ENCODE measurements at regions not wholly inside any gene's neighbourhood (a gene's known extent, or its start where the extent isn't known, plus 50 kb on each side); places are given as distances from the start of the nearest gene placed in this dataset.

DNA sequence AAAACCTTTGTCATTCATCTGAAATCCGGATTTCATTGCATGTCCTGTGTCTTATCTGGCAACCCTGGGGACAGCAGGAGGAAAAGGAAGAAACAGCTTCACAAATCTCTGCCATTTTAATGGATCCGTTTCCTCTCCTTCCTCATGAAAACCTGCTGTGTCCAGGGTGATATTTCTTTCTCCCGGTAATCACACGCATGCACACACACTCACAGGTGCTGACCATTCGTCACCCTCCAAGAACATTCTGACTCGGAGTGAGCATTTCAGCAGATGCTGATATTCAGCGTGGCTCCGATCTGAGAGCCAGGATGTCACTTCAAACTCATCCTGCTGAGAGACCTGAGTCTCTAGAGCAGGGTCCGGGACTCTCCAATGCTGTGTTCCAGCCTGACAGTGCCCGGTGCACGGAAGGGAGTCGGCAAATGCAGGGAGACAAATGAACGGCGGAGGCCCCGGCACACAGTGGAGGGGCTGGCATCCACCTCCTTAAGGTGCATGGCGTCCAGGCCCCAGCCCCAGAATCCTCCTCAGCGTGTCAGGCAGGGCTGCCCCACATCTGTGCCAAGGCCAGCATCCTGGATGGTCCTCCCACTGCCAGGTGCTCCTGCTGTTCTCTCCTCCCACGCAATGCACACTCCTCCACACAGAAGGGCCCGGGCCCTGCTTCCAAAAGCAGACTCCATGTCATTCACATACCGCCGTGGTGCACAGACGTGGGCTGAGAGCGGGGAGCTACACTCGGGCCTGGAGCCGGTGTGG, 70.7 kb downstream of the RBFOX3 start:
- no peak for DNase-seq (ENCODE audit: low read depth in 2 of 2)

DNA sequence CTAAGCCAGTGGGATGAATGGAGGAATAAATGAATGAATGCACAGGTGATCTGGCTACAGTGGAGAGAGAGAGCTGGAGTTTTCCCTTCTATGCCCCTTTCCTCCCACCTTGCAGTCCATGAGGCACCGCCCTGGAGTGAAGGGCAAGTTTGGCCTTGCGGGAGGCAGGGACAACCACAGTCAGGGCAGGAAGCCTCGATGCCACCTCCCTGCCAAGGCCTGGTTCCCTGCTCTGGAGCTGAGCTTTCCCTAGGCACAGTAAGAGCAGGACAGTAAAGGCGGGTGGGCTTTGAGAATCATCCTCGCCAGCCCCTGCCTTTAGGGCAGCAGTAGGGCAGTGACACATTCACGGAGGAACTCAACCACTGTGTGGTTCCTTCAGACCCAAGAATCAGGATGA, 72.6 kb downstream of the RBFOX3 start:
- DNase-seq (ENCODE audit: low read depth in 2 of 2) = no peak

DNA sequence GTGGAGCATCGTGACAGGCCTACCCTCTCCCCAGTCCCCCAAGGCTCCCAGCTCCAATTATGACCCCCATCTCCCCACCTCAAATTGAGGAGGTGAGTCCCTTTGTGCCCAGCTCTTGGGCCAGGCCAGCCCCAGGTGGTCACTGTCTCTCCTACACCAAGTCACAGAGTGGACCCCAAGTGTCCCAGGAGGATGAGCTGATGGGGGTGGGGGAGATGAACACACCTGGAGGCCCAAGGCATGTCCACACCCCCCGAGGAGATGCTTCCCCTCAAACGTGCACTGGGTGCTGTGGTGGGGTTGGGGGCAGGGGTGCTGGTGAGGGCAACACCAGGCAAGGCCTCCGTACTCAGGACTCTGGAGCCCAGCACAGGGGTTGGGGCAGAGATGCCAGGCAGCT, 73.2 kb downstream of the RBFOX3 start:
- no peak for DNase-seq (ENCODE audit: low read depth in 2 of 2)

DNA sequence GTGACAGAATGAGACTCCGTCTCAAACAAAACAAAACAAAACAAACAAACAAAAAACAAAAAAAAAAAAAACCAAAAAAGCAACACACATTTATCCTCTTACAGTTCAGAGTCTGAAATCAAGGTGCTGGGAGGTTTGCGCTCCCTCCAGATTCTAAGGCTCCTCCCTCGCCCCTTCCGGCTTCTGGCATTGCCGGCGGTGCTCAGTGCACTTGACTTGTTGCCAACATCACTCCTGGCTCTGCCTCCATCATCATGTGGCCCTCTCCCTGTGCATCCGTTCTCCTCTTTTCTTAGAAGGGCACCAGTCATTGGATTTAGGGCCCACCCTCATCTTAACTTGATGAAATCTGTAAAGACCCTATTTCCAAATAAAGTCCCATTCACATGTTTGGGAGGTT, 73.8 kb downstream of the RBFOX3 start:
- DNase-seq (ENCODE audit: low read depth in 2 of 2) = no peak

DNA sequence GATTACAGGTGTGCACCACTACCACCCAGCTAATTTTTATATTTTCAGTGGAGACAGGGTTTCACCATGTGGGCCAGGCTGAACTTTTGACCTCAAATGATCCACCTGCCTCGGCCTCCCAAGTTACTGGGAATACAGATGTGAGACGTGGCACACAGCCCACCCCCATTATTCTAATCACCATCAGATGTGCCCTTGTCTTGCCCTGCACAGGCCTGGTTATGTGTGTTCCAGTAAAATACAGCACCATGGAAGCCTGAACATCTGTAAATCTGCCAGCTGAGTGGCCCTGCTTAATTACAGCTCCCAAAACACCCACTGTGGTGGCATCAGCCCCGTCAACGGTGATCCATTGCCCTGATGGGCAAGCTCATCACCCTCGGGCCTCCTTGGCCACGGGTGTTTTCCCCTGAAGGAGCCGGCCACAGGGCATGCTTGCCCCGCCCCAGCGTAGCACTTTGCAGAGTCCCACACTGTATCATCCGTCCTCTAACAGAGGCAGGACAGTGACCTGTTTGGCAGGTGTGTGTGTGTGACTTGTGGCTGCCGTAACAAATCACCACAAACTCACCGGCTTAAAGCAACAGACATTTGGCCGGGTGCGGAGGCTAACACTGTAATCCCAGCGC, 74.5 kb downstream of the RBFOX3 start:
- no peak for DNase-seq (ENCODE audit: low read depth in 2 of 2)

DNA sequence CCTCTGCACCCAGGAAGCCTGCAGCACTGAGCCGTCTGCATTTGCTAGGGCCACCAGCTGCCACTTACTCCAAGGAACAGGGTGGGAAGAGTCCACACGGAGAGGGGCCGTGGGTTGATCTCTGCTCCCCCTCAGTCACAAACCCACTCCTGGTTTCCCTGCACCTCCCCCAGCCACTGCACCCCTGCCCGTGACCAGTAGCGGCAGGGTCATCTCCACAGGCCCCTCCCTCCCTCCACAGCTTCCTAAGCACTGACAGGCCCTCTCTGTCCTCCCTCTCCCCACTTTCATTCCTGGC, 75.2 kb downstream of the RBFOX3 start:
- DNase-seq (ENCODE audit: low read depth in 2 of 2) = no peak

DNA sequence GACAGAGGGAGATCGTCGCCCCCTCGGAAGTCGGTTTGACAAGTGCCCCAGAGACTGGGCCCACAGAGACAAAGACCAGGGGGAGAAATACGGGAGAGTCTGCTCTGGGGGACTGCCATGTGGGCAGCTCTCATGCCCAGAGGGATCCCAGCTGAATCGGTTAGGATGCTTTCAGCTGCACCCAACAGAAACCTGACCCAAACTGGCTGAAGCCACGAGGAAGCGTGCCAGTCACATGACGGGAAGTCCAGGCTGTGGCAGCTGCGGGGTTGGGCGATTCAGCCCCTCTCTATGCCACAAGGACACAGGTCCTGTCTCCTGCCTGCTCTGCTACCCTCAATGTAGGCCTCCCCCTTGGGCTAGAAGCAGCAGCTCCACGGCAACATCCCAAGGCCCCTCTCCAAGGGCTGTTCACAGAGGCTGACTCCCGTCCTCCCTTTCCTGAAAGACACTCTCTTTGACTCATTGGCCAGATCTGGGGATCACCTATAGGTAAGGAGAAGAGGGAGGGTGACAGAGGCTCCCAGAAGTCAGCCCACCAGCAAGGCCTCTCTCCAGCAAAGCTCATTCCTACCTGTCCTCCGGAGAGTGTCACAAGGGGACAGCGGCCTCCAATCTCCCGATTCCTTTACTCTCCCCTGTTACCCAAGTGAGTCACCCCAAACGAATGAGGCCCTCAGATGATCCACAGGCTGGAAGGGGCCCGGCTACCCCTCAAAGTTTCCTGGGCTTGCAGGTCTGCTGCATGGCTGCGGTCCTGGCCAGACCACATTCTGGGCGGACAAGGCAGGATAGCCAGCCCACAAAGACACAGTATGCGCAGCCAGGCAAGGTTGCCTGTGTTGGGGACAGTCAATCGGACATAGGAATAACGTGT, 75.8 kb downstream of the RBFOX3 start:
- no peak for DNase-seq (ENCODE audit: low read depth in 2 of 2)

DNA sequence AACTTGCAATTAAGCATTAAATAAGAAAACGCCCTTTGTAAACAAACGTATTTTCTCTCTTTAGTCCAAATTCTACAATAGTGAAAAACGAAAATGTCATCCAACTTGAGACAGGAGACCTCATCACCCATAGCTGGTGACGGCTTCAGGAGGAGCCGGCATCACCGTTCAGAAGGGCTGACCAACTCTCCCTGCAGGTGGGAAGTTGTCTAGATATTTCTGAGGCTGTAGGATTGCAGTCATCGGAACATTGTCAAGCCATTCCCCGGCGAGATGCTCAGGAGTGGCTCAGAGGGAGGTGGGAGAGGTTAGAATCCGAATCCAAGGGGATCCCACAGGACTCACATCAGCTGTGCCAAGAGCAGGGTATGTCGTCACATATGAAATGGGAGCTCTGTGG, 76.7 kb downstream of the RBFOX3 start:
- DNase-seq (ENCODE audit: low read depth in 2 of 2) = no peak

DNA sequence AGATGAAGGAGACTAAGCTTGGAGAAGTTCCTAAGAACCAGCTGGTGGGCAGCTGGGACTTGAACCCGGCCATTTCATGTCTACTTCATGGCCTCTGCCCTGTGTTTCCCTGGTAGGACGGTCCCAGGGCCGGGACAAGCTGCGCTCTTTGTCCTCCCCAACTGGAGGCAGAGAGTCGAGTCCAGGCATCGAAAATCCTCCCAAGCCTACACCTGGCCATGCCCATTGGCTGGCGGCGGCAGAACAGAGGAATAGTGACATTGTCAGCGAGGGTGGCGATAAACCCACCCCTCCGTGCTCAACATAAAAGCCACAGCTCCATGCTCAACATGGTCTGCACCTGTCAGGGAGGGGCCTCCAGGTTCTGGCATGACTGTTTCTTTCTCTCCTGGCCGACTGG, 77.7 kb downstream of the RBFOX3 start:
- no peak for DNase-seq (ENCODE audit: low read depth in 2 of 2)

DNA sequence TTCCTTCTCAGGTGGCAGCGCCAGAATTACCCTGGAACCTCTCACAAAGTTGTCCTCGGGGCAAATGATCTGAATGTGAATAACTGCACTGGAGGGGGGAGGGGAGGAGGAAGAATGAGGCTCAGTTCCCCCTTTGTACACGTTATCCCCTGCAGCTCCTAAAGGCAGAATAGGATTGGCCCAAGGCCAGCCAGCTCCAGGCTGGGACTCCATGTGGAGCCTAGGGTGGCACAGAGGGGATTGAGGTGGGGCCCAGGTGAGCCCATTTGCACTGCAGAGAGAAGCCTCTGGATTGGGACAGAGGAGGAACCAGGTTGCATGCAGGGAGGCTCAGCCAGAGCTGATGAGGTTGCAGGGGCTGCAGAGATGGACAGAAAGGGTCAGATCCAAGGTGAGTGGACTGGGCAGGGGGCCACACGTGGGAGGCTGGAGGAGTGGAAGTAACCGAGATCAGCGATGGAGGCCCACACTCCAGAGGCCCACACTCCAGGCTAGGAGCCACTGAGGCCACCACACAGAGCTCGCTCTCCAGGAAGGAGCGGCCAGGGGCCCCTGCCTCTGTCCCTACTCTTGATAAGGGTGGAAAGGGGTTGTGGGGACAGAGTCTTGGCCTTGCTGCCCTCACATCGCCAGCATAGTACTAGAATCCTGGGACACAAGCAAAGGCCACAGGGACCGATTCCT, 78.6 kb downstream of the RBFOX3 start:
- no peak for DNase-seq (ENCODE audit: low read depth in 2 of 2)

DNA sequence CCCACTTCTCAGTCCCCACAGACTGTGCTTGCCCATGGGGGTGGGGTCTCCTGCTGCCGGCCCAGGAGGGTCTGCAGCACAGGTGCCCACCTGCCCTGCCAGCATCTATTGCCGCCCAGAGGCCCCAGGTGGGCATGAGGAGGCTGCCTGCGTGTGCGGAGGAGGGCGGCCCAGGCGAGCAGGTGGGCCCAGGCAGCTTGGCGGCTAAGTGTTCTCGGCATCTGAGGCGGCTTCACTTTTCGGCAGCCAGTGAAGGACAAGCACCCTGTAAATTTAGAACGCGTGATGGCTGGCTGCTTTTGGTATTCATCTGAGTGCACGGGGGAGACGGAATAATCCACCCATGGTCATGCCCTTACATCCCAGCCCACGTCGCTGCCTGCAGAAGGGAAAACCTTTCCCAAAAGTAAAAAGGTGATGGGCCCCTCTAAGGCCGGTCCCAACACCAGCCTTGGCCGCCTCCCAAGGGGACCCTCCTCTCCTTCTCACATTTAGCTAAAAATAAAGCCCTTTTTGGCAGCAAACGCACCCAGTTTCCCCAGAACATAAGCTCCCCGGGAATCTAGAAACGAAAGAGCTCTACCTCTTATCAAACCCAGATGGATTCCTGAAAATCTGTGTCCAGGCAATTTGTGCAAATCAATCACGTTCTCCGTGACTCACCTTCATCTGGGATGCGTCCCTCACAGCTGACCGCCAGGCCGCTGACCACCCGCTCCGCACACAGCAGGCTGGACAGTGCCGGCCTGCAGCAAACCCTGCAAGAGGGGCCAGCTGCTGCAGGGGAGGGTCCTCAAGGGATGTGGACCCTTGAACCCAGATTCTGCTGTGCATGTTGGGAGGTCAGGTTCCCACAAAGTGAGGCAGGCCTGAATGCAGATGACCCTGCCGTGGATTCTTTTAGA, 79.4 kb downstream of the RBFOX3 start:
- no peak for DNase-seq (ENCODE audit: low read depth in 2 of 2)

DNA sequence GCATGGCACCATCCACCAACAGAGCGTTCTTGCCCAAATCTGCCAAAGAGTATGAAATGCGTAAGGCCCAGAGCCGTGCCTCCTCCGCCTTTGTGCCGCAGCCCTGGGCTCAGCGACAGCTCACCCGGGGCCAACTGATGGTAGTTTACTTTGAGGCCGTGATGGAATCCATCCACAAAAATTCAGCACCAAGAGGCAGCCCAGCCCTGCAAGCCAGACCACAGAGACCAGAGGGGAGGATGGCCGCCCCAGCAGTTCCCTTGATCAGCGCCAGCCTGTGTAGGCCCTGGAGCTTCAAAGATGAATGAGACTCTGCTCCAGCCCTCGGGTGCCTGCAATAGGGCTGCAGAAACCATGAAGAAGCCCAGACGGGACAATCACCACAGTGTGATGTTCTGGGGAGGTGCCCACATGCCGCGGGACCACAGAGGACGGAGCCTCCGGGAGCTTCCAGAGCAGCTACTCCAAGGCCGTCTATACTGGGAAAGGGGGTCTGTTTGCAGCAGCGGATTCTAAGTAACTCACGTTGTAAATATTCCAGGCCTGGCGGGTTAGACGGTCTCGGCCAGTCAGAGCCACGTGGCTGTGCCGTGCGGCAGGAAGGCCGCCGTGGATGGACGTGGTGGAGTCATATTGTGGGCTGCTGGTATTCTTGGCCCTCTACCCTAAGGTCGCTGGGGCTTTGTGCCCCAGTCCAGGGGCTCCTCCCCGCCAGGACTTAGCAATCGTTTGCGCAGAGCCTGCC, 80.3 kb downstream of the RBFOX3 start:
- no peak for DNase-seq (ENCODE audit: low read depth in 2 of 2)

DNA sequence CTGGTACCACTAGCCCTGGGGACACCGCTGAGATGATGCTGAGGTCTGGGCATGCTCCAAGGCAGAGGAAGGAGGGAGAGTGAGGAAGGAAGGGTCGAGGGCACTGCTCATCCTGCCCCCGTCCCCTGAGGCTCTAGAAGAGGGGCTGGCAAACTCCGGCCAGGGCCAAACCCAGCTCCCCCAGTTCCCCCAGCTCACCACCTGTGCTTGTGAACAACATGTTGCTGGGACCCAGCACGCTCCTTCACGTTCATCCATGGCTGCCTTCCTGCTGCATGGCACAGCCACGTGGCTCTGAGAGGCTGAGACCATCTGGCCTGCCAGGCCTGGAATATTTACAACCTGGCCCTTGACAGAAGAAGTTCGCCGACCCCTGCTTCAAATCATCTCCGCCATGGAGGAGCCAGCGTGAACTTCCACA, 81.2 kb downstream of the RBFOX3 start:
- no peak for DNase-seq (ENCODE audit: low read depth in 2 of 2)

DNA sequence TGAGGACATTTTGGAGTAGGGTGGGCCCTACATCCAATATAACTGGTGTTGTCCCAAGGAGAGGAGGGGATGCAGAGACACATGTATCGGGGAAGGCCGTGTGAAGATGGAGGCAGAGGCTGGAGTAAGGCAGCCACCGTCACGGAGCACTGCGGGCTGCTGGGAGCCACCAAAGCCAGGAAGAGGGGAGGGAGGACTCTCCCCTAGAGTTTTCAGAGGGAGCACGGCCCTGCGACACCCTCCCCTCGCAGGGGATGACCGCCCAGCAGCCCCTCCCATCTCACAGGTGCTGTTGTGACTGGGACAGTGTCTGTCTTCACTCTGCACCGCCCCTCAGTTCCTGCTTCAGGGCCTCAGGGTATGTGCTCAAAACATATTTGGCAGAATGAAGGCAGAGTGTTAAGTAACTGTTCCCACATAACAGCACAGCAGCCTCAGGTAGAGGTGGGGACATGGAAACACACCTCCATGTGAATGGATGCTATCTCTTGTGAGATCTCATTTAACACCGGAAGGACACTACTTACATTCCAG, 82.2 kb downstream of the RBFOX3 start:
- no peak for DNase-seq (ENCODE audit: low read depth in 2 of 2)

DNA sequence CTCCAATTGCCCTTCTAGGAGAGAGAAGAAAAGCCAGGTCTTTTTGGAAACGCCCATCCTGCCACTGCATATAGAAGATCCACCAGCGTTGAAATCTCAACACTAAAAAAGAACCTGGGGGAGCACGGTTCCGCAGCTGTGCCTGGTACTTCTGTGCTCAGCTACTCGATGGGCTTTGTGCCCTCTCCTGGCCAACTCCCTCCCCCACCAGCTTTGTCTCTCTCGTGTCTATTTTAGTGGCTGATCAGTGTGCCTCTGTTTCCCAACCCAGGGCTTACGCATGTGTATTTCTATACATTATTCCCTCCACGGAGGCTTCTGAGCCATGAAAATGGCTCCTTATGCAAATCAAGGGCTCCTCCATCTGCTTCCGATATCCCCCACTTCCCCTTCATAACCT, 83.5 kb downstream of the RBFOX3 start:
- no peak for DNase-seq (ENCODE audit: low read depth in 2 of 2)

DNA sequence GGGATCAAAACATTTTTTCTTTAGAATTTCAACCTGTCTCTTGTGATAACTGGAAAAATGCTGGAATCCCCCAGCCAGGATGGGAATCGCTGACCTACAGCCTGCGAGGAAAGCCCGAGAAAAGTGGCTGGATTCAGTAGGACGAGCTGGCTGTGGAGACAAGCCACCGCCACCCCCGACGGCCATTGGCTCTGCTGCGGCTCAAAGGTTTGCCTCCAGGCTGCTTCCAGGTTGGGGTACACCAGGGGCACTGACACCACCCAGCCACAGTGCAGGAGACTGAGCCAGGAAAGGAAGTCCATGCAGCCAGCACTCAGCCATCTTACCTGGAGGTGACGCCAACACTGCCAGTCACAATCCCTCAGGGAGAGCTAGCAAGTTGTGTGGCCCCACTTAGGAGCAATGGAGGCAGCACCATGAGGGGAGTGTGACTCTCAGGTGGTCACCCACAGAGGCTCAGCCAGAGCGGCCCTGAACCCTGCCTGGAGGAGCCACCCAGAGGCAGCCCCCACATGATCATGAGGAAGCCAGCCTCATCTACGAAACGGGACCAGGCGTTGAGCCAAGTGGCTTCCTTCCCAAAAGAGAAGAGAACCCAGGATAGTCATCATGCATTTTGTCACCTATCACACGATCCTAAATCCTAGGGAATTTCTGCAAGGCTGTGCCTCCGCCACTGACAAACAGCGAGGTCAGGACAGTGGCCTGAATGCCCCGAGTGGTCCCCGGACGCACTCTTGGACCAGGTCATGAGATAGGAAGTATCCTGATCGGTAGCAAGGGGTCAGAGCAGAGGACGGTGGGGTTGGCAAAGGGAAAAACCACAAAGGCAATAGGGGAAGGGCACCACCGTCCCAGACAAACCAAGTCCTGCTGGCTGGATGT, 84.8 kb downstream of the RBFOX3 start:
- DNase-seq (ENCODE audit: low read depth in 2 of 2) = no peak

DNA sequence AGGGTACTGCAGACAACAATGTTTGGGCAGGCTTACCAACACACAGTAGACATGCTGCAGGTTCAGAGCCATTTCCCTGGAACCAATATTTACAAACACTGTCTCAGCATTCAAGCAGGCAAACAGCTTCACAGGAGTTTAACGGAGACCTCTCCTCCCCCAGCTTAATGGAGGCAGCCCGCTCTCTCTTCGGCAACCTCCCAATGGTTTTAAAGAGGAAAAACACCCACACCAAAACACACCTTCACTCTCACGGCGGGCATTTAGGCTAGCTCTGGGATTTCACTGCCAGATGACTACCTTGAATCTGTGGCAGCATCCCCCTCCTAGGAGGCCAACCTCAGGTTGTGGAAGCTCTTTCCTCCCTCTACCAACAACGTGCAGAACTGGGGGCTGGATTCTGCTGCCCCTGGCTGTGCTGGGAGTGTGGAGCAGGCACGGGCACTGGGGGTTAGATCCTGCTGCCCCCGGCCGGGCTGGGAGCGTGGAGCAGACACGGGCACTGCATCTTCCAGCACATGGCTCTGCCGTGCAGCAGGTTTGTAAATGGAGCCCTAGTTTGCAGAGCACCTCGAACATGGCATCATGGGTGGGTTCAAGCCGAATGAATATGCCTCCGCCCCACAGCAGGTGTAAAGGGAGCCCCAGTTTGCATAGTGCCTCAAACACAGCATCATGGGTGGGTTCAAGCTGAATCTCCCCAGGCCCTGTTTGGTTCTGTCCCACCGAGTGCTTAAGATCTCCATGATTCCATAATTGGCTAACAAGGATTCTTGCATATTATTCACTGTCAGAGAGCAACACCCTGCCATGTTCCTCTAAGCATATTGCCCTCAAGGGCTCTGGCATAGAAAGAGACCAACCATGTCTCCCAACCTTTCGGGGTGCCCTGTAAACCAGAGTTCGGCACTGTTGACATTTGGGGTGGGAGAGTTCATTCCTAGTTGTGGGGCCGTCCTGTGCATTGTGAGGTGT, 86.4 kb downstream of the RBFOX3 start:
- no peak for DNase-seq (ENCODE audit: low read depth in 2 of 2)

DNA sequence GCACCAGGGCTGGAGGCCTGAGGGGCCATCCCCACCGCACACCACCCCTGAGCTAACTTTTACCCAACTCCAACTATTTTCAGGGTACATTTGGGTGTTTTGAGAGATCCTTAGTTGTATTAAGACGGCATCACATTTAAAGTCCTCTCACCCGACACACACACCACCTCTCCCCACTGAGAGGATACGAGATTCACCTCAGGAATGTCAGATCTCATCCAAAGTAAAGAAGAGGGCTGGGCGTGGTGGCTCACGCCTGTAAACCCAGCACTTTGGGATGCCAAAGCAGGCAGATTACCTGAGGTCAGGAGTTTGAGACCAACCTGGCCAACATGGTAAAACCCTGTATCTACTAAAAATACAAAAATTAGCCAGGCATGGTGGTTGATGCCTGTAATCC, 88.4 kb downstream of the RBFOX3 start:
- no peak for DNase-seq (ENCODE audit: low read depth in 2 of 2)

All from stimulated activated CD4-positive, alpha-beta T cell treated with anti-CD3 and anti-CD28 coated beads, Interleukin-1b, Interleukin-23, amount 100 ng/mL, for 4 hours (primary cell).